H9 (cell line): ENCODE measurements at regions not wholly inside any gene's neighbourhood (a gene's known extent, or its start where the extent isn't known, plus 50 kb on each side); places are given as distances from the start of the nearest gene placed in this dataset.

Source experiments
- DNase-seq: peaks from one replicate; pipeline ENCODE4 v3.0.0-alpha.2; 2017
- H2AFZ ChIP-seq: one replicate; pipeline ENCODE4 v1.6.1; 2013; ENCODE audit warnings: mild to moderate bottlenecking, low read length, control low read depth, moderate library complexity
- H2AK5ac ChIP-seq: 2 replicates; pipeline ENCODE4 v1.6.1; 2013; ENCODE audit warnings: low read length, control low read depth, mixed read lengths; ENCODE audit not compliant: insufficient read length
- H2BK120ac ChIP-seq: one replicate; pipeline ENCODE4 v1.6.1; 2013; ENCODE audit warnings: low read depth, mild to moderate bottlenecking, low read length, control low read depth, inconsistent platforms; ENCODE audit not compliant: poor library complexity, severe bottlenecking
- H2BK12ac ChIP-seq: 2 replicates; pipeline ENCODE4 v1.6.1; 2013; ENCODE audit warnings: low read length, control low read depth, mixed read lengths, low read depth; ENCODE audit not compliant: insufficient read length
- H2BK15ac ChIP-seq: 2 replicates; pipeline ENCODE4 v1.6.1; 2013; ENCODE audit warnings: low read depth, low read length, control low read depth
- H2BK20ac ChIP-seq: one replicate; pipeline ENCODE4 v1.6.1; 2013; ENCODE audit warnings: low read depth, mild to moderate bottlenecking, low read length, control low read depth, inconsistent platforms; ENCODE audit not compliant: poor library complexity, severe bottlenecking
- H2BK5ac ChIP-seq: 2 replicates; pipeline ENCODE4 v1.6.1; 2013; ENCODE audit warnings: low read length, control low read depth, mixed read lengths; ENCODE audit not compliant: insufficient read length
- H3K14ac ChIP-seq: 2 replicates; pipeline ENCODE4 v1.6.1; 2013; ENCODE audit warnings: low read length, control low read depth; ENCODE audit not compliant: insufficient read depth
- H3K18ac ChIP-seq: 2 replicates; pipeline ENCODE4 v1.6.1; 2013; ENCODE audit warnings: low read depth, mild to moderate bottlenecking, mixed read lengths, low read length, control low read depth; ENCODE audit not compliant: insufficient read length
- H3K23ac ChIP-seq: 2 replicates; pipeline ENCODE4 v1.6.1; 2013; ENCODE audit warnings: low read length, control low read depth, mixed read lengths, low read depth; ENCODE audit not compliant: insufficient read length
- H3K23me2 ChIP-seq: 2 replicates; pipeline ENCODE4 v1.6.1; 2013; ENCODE audit warnings: low read depth, mild to moderate bottlenecking, mixed read lengths, low read length, control low read depth; ENCODE audit not compliant: insufficient read length, poor library complexity, severe bottlenecking
- H3K27ac ChIP-seq: 2 replicates; pipeline ENCODE4 v1.5.1; 2013; ENCODE audit warnings: low read length, control low read depth, mixed read lengths, low read depth; ENCODE audit not compliant: insufficient read length
- H3K27me3 ChIP-seq: 2 replicates; pipeline ENCODE4 v1.6.1; 2013; ENCODE audit warnings: low read length, control low read depth, inconsistent platforms; ENCODE audit not compliant: insufficient read depth
- H3K4ac ChIP-seq: 2 replicates; pipeline ENCODE4 v1.6.1; 2013; ENCODE audit warnings: low read depth, mild to moderate bottlenecking, control low read depth, inconsistent platforms, low read length, moderate library complexity
- H3K4me1 ChIP-seq: 2 replicates; pipeline ENCODE4 v1.6.1; 2013; ENCODE audit warnings: low read length, control low read depth, inconsistent platforms; ENCODE audit not compliant: insufficient read depth
- H3K4me2 ChIP-seq: 2 replicates; pipeline ENCODE4 v1.6.1; 2013; ENCODE audit warnings: low read length, control low read depth, mixed read lengths; ENCODE audit not compliant: insufficient read length, insufficient read depth
- H3K56ac ChIP-seq: 2 replicates; pipeline ENCODE4 v1.6.1; 2013; ENCODE audit warnings: low read depth, mild to moderate bottlenecking, mixed read lengths, low read length, control low read depth; ENCODE audit not compliant: insufficient read length
- H3K79me1 ChIP-seq: 2 replicates; pipeline ENCODE4 v1.6.1; 2013; ENCODE audit warnings: low read depth, mild to moderate bottlenecking, moderate library complexity, low read length, control low read depth, inconsistent platforms; ENCODE audit not compliant: insufficient read depth, poor library complexity, severe bottlenecking
- H3K79me2 ChIP-seq: 2 replicates; pipeline ENCODE4 v1.6.1; 2013; ENCODE audit warnings: low read length, control low read depth, inconsistent platforms; ENCODE audit not compliant: insufficient read depth
- H3K9ac ChIP-seq: 2 replicates; pipeline ENCODE4 v1.6.1; 2013; ENCODE audit warnings: low read length, control low read depth, mixed read lengths; ENCODE audit not compliant: insufficient read length; ENCODE audit errors: extremely low read depth
- H3K9me3 ChIP-seq: one replicate; pipeline ENCODE4 v1.6.1; 2013; ENCODE audit warnings: low read depth, low read length, inconsistent platforms; ENCODE audit not compliant: control insufficient read depth
- H3T11ph ChIP-seq: one replicate; pipeline ENCODE4 v1.6.1; 2013; ENCODE audit warnings: mild to moderate bottlenecking, low read length, control low read depth, inconsistent platforms
- H4K20me1 ChIP-seq: one replicate; pipeline ENCODE4 v1.6.1; 2013; ENCODE audit not compliant: control insufficient read depth, insufficient read length, insufficient read depth
- H4K5ac ChIP-seq: 2 replicates; pipeline ENCODE4 v1.6.1; 2013; ENCODE audit warnings: low read depth, mild to moderate bottlenecking, mixed read lengths, low read length, control low read depth; ENCODE audit not compliant: insufficient read length
- H4K8ac ChIP-seq: replicated peaks from 2 replicates; pipeline ENCODE4 v1.6.1; 2013; ENCODE audit warnings: low read length, control low read depth, mixed read lengths, low read depth; ENCODE audit not compliant: insufficient read length
- H4K91ac ChIP-seq: 2 replicates; pipeline ENCODE4 v1.6.1; 2013; ENCODE audit warnings: low read depth, mild to moderate bottlenecking, moderate library complexity, mixed read lengths, low read length, control low read depth; ENCODE audit not compliant: insufficient read length
- H3K27ac Mint-ChIP-seq, 3 experiments: 2 replicates in 2 of 3; 3 replicates in 1 of 3; pipeline ENCODE4 v1.8.0; 2020 to 2021; ENCODE audit warnings: mixed read lengths in 3 of 3, mild to moderate bottlenecking in 1 of 3, moderate library complexity in 1 of 3
- H3K27me3 Mint-ChIP-seq: 2 replicates; pipeline ENCODE4 v1.8.0; 2021; ENCODE audit warnings: low read depth, mild to moderate bottlenecking, moderate library complexity, mixed read lengths
- H3K36me3 Mint-ChIP-seq, 3 experiments: 2 replicates in 2 of 3; 3 replicates in 1 of 3; pipeline ENCODE4 v1.8.0; 2020 to 2021; ENCODE audit warnings: low read depth in 3 of 3, mixed read lengths in 3 of 3; ENCODE audit not compliant: insufficient read depth in 1 of 3
- H3K4me1 Mint-ChIP-seq, 2 experiments: 2 replicates each; pipeline ENCODE4 v1.8.0; 2020; ENCODE audit warnings: mixed read lengths in 2 of 2
- H3K4me3 Mint-ChIP-seq, 2 experiments: 2 replicates in 1 of 2; 3 replicates in 1 of 2; pipeline ENCODE4 v1.8.0; 2020 to 2021; ENCODE audit warnings: mild to moderate bottlenecking in 2 of 2, mixed read lengths in 2 of 2, moderate library complexity in 1 of 2
- H3K9me3 Mint-ChIP-seq, 2 experiments: 2 replicates in 1 of 2; 3 replicates in 1 of 2; pipeline ENCODE4 v1.8.0; 2020; ENCODE audit warnings: mild to moderate bottlenecking in 2 of 2, mixed read lengths in 2 of 2, moderate library complexity in 1 of 2
- CTCF ChIP-seq: fragments of 200-600 bp; sonication (generic); conservative IDR thresholded peaks from 3 replicates; pipeline ENCODE4 v1.8.0; 2021; ENCODE audit warnings: antibody characterized with exemption, mild to moderate bottlenecking
- WGBS: extraction: QIAGEN DNeasy Blood & Tissue Kit; methylation state at CpG from one replicate; pipeline ENCODE4 v1.1.7; 2013; ENCODE audit warnings: missing lambda C conversion rate, low lambda C conversion rate, mixed read lengths; ENCODE audit not compliant: insufficient read length; ENCODE audit errors: extremely low coverage; 5-methylcytosine and 5-hydroxymethylcytosine counted together

GRCh38 chr11:119584193-119585042 is 144.6 kb downstream of the NECTIN1 start:
- peak; percentile 86 for DNase-seq
- no peak overlapping the region for H2AK5ac ChIP-seq
- no peaks in the 10 kb centered on the region for H3K79me1 ChIP-seq
- Mint-ChIP-seq H3K27ac (peak overlapping the region in 1 of 3 experiments; percentile 73; a peak in 1 of 7 replicates), H3K9me3 (peaks cover 16 to 25% of the 10 kb centered on the region in 2 experiments), H3K27me3 (peaks cover 32% of the 10 kb centered on the region), H3K4me3 (peak overlapping the region; percentile 73 to 82), H3K36me3 (peaks cover 10 to 21% (median 11%) of the 10 kb centered on the region in 3 experiments; a peak in 6 of 7 replicates), H3K4me1 (peaks cover 29 to 30% of the 10 kb centered on the region in 2 experiments)
- no peaks in the 10 kb centered on the region for H4K20me1 ChIP-seq
- H2BK15ac ChIP-seq, result no peak overlapping the region
- no peak overlapping the region for H3K23ac ChIP-seq
- H3K4me2 ChIP-seq, result peak overlapping the region; percentile 54
- H2BK5ac ChIP-seq, result no peak overlapping the region
- H4K5ac ChIP-seq, result no peak overlapping the region
- no peaks in the 10 kb centered on the region for H3K79me2 ChIP-seq
- TF ChIP-seq CTCF, result no peak
- H3K9ac ChIP-seq, result peak overlapping the region; percentile 32
- H2BK120ac ChIP-seq, result no peak overlapping the region
- H3K4ac ChIP-seq, result no peak overlapping the region; the same call in 1 of the 2 replicates
- no peak overlapping the region for H2AFZ ChIP-seq
- H3K56ac ChIP-seq, result no peak overlapping the region
- H3T11ph ChIP-seq, result no peak overlapping the region
- no CpG with 5 or more reads among the region's 56 CpGs for WGBS
- no peaks in the 10 kb centered on the region; the same call in 1 of the 2 replicates for H3K4me1 ChIP-seq
- H3K18ac ChIP-seq, result peak overlapping the region; percentile 9
- peak overlapping the region; percentile 89 for H3K14ac ChIP-seq
- no peak overlapping the region for H4K8ac ChIP-seq
- no peak overlapping the region for H3K27ac ChIP-seq
- no peak overlapping the region for H2BK12ac ChIP-seq
- H3K9me3 ChIP-seq, result peaks cover 6% of the 10 kb centered on the region
- H3K23me2 ChIP-seq, result peaks cover 14% of the 10 kb centered on the region
- no peaks in the 10 kb centered on the region; the same call in 1 of the 2 replicates for H3K27me3 ChIP-seq
- H4K91ac ChIP-seq, result no peak overlapping the region
- H2BK20ac ChIP-seq, result no peak overlapping the region
